Progenitor cell of endocrine pancreas (in vitro differentiated cells): ENCODE measurements at regions not wholly inside any gene's neighbourhood (a gene's known extent, or its start where the extent isn't known, plus 50 kb on each side); places are given as distances from the start of the nearest gene placed in this dataset.

ENCODE experiments used
- DNase-seq: peaks from one replicate; pipeline ENCODE4 v3.0.0; 2021; ENCODE audit warnings: low spot score; ENCODE audit not compliant: unreplicated experiment
- H3K27ac Mint-ChIP-seq: 2 replicates; pipeline ENCODE4 v1.8.0; 2021; ENCODE audit warnings: mild to moderate bottlenecking, moderate library complexity, mixed read lengths
- H3K27me3 Mint-ChIP-seq: 2 replicates; pipeline ENCODE4 v1.8.0; 2021; ENCODE audit warnings: mixed read lengths
- H3K36me3 Mint-ChIP-seq: 2 replicates; pipeline ENCODE4 v1.8.0; 2022; ENCODE audit warnings: mixed read lengths; ENCODE audit not compliant: insufficient read depth
- H3K4me1 Mint-ChIP-seq: 2 replicates; pipeline ENCODE4 v1.8.0; 2021; ENCODE audit warnings: low read depth, mixed read lengths
- H3K4me3 Mint-ChIP-seq: 2 replicates; pipeline ENCODE4 v1.8.0; 2021; ENCODE audit warnings: low read depth, mild to moderate bottlenecking, moderate library complexity, mixed read lengths
- H3K9me3 Mint-ChIP-seq: 2 replicates; pipeline ENCODE4 v1.8.0; 2021; ENCODE audit warnings: low read depth, mixed read lengths
- CTCF ChIP-seq: fragments of 200-600 bp; sonication (generic); IDR thresholded peaks from one replicate; pipeline ENCODE4 v1.5.0; 2021; ENCODE audit warnings: antibody characterized with exemption, mild to moderate bottlenecking; ENCODE audit not compliant: unreplicated experiment

GRCh38 chr2:163008642-163009041 lies 170.1 kb upstream of the KCNH7 start:
- TF ChIP-seq CTCF: no peak
- Mint-ChIP-seq H3K27ac (no peak overlapping the region), H3K36me3 (no peaks in the 10 kb centered on the region), H3K4me1 (no peaks in the 10 kb centered on the region), H3K4me3 (no peak overlapping the region), H3K27me3 (no peaks in the 10 kb centered on the region), H3K9me3 (peaks cover 7% of the 10 kb centered on the region)
- no peak for DNase-seq

DNA sequence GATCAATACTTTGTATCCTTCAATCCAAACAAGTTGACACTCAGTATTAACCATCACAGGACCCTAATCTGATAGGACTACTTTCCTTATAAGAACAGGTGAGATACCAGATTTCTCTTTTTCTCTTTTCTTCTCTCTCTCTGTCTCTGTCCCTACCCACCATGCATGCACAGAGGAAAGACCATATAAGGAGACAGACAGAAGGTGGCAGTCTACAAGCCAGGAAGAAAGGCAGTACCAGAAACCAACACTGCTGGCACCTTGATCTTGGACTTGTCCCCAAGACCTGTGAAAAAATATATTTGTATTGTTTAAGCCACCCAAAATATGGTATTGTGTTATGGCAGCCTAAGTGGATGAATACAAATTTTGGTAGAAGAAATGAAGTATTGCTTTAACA lies 156.2 kb upstream of the KCNH7 start:
- no peak for DNase-seq
- TF ChIP-seq CTCF: no peak
- H3K27me3 Mint-ChIP-seq: no peaks in the 10 kb centered on the region
- H3K4me3 Mint-ChIP-seq: no peak overlapping the region
- H3K9me3 Mint-ChIP-seq: peaks cover 6% of the 10 kb centered on the region
- H3K27ac Mint-ChIP-seq: no peak overlapping the region
- H3K4me1 Mint-ChIP-seq: peaks cover 1% of the 10 kb centered on the region
- H3K36me3 Mint-ChIP-seq: no peaks in the 10 kb centered on the region

GRCh38 chr2:162992828-162993227 lies 154.3 kb upstream of the KCNH7 start:
- Mint-ChIP-seq H3K36me3 (no peaks in the 10 kb centered on the region), H3K4me3 (no peak overlapping the region), H3K4me1 (peaks cover 1% of the 10 kb centered on the region), H3K9me3 (peaks cover 6% of the 10 kb centered on the region), H3K27ac (no peak overlapping the region), H3K27me3 (no peaks in the 10 kb centered on the region)
- no peak for TF ChIP-seq CTCF
- DNase-seq: no peak

- H3K36me3 Mint-ChIP-seq: no peaks in the 10 kb centered on the region
- H3K27me3 Mint-ChIP-seq: no peaks in the 10 kb centered on the region
- DNase-seq: no peak
- H3K4me3 Mint-ChIP-seq: no peak overlapping the region
- peak; percentile 27 for TF ChIP-seq CTCF
- no peaks in the 10 kb centered on the region for H3K9me3 Mint-ChIP-seq
- no peaks in the 10 kb centered on the region for H3K4me1 Mint-ChIP-seq
- no peak overlapping the region for H3K27ac Mint-ChIP-seq
Observed at GRCh38 chr2:162989507-162989906, 150.9 kb upstream of the KCNH7 start.

DNA sequence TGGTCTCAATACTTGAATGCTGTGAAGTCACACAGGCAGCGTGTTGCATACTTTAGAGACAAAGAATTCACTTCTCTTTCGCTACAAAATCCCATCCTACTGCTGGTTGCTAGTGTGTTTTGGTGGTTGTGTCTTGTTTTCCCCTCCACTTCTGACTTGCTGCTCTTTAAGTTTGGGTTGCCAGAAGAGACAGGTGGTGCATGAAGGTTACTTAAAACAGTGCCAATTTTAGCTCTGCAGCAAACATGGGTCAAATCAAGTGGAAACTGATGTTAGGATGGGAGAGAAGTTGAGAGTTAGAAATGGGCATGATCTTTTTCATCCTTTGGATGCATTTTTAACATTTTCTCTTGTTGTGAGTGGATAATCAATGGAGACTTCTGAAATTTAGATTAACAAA lies 136.2 kb upstream of the KCNH7 start:
- no peaks in the 10 kb centered on the region for H3K9me3 Mint-ChIP-seq
- no peak for TF ChIP-seq CTCF

More for the DNA sequence above, 136.2 kb upstream of the KCNH7 start:
- Mint-ChIP-seq H3K4me3 (no peak overlapping the region), H3K27ac (no peak overlapping the region), H3K27me3 (no peaks in the 10 kb centered on the region), H3K4me1 (no peaks in the 10 kb centered on the region), H3K36me3 (no peaks in the 10 kb centered on the region)
- DNase-seq: no peak
